A673 (cell line): ENCODE measurements at regions not wholly inside any gene's neighbourhood (a gene's known extent, or its start where the extent isn't known, plus 50 kb on each side); places are given as distances from the start of the nearest gene placed in this dataset.

Experiments
- BruUV-seq: library from RNA; stranded (reverse); fragments of 400-500 nt; replicated peaks from 2 replicates; lab custom pipeline; 2021; lab: Mats Ljungman, UMichigan
- CTCF ChIA-PET: fragments of 300-600 bp; sonication (Branson Sonifier 250); formaldehyde crosslinking; loops from one replicate; lab custom pipeline; 2022; ENCODE audit warnings: antibody characterized with exemption; lab: Charles Lee
- POLR2A ChIA-PET: fragments of 300-600 bp; sonication (Branson Sonifier 250); formaldehyde crosslinking; loops from one replicate; lab custom pipeline; 2022; ENCODE audit warnings: antibody characterized with exemption; ENCODE audit not compliant: low non-redundant PET; lab: Charles Lee
- DNase-seq: peaks from one replicate; pipeline ENCODE4 v3.0.0-alpha.2; 2015; ENCODE audit warnings: low spot score
- H3K27ac ChIP-seq: fragments of 200-600 bp; sonication (generic); 2 replicates; pipeline ENCODE4 v1.5.1; 2016; ENCODE audit warnings: mixed run types, low read depth, mild to moderate bottlenecking, mixed read lengths, antibody characterized with exemption, low read length; ENCODE audit not compliant: poor library complexity, severe bottlenecking
- H3K27me3 ChIP-seq: fragments of 200-600 bp; sonication (generic); replicated peaks from 2 replicates; pipeline ENCODE4 v1.6.1; 2017; ENCODE audit warnings: mixed run types, low read depth, mild to moderate bottlenecking, mixed read lengths, antibody characterized with exemption, low read length; ENCODE audit not compliant: insufficient read depth, poor library complexity
- H3K36me3 ChIP-seq: fragments of 200-600 bp; sonication (generic); 2 replicates; pipeline ENCODE4 v1.6.1; 2016; ENCODE audit warnings: mixed run types, mild to moderate bottlenecking, mixed read lengths, antibody characterized with exemption, low read length; ENCODE audit not compliant: insufficient read depth, poor library complexity, severe bottlenecking
- H3K4me1 ChIP-seq: fragments of 200-600 bp; sonication (generic); 2 replicates; pipeline ENCODE4 v1.6.1; 2017; ENCODE audit warnings: mixed run types, mild to moderate bottlenecking, mixed read lengths, antibody characterized with exemption, low read length; ENCODE audit not compliant: insufficient read depth, poor library complexity, severe bottlenecking
- H3K4me3 ChIP-seq: fragments of 200-600 bp; sonication (generic); 2 replicates; pipeline ENCODE4 v1.5.1; 2016; ENCODE audit warnings: low read depth, mixed run types, mild to moderate bottlenecking, mixed read lengths, low read length; ENCODE audit not compliant: poor library complexity, severe bottlenecking
- H3K9me3 ChIP-seq: fragments of 200-600 bp; sonication (generic); 2 replicates; pipeline ENCODE4 v1.6.1; 2016; ENCODE audit warnings: mixed run types, low read depth, mild to moderate bottlenecking, mixed read lengths, antibody characterized with exemption, low read length; ENCODE audit not compliant: poor library complexity, severe bottlenecking
- EZH2 ChIP-seq: fragments of 200-600 bp; sonication (generic); IDR thresholded peaks from 2 replicates; pipeline ENCODE4 v1.6.1; 2017; ENCODE audit warnings: borderline replicate concordance, low read depth, mild to moderate bottlenecking, mixed read lengths, antibody characterized with exemption, low read length; ENCODE audit not compliant: poor library complexity, severe bottlenecking
- intact Hi-C: fragments of 100-400 bp; cut with micrococcal nuclease; formaldehyde crosslinking; loops from one replicate; pipeline ENCODE4 v1.10.0; 2022; ENCODE audit not compliant: unreplicated experiment
- TF ChIP-seq, protein P1 (sequence below): fragments of 300-800, 200-600 bp; sonication (generic); conservative IDR thresholded peaks from 2 replicates; pipeline ENCODE4 v1.5.1; 2017; ENCODE audit warnings: low read depth, mild to moderate bottlenecking, antibody characterized with exemption, low read length, moderate library complexity, mixed read lengths

- H3K27ac ChIP-seq, result no peak overlapping the region
- H3K4me3 ChIP-seq, result no peak overlapping the region
- ChIA-PET CTCF (no interaction called here), POLR2A (no interaction called here)
- BruUV-seq, result no TSS peak
- peaks cover 51% of the 10 kb centered on the region for H3K27me3 ChIP-seq
- DNase-seq, result peak; percentile 4
- H3K9me3 ChIP-seq, result no peaks in the 10 kb centered on the region
- no peaks in the 10 kb centered on the region for H3K4me1 ChIP-seq
- TF ChIP-seq, protein P1, sequence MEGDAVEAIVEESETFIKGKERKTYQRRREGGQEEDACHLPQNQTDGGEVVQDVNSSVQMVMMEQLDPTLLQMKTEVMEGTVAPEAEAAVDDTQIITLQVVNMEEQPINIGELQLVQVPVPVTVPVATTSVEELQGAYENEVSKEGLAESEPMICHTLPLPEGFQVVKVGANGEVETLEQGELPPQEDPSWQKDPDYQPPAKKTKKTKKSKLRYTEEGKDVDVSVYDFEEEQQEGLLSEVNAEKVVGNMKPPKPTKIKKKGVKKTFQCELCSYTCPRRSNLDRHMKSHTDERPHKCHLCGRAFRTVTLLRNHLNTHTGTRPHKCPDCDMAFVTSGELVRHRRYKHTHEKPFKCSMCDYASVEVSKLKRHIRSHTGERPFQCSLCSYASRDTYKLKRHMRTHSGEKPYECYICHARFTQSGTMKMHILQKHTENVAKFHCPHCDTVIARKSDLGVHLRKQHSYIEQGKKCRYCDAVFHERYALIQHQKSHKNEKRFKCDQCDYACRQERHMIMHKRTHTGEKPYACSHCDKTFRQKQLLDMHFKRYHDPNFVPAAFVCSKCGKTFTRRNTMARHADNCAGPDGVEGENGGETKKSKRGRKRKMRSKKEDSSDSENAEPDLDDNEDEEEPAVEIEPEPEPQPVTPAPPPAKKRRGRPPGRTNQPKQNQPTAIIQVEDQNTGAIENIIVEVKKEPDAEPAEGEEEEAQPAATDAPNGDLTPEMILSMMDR, result no peak
- TF ChIP-seq EZH2, result no peak
- no peaks in the 10 kb centered on the region for H3K36me3 ChIP-seq
- intact Hi-C loops, result no loop called here
These were observed 276.3 kb upstream of the ARRDC4 start for GRCh38 chr15:97684249-97684648.

GRCh38 chr15:97686324-97686723 lies 274.2 kb upstream of the ARRDC4 start:
- no TSS peak for BruUV-seq
- ChIA-PET CTCF (no interaction called here), POLR2A (no interaction called here)
- H3K4me3 ChIP-seq, result no peak overlapping the region
- H3K27me3 ChIP-seq, result peaks cover 43% of the 10 kb centered on the region
- no peak overlapping the region for H3K27ac ChIP-seq
- TF ChIP-seq EZH2, result no peak
- TF ChIP-seq, protein P1, result no peak
- DNase-seq, result no peak
- intact Hi-C loops, result no loop called here
- no peaks in the 10 kb centered on the region for H3K36me3 ChIP-seq
- no peaks in the 10 kb centered on the region for H3K4me1 ChIP-seq
- H3K9me3 ChIP-seq, result no peaks in the 10 kb centered on the region

GRCh38 chr15:97687654-97688053 lies 272.8 kb upstream of the ARRDC4 start:
- no TSS peak for BruUV-seq
- Histone ChIP-seq H3K9me3 (no peaks in the 10 kb centered on the region), H3K4me3 (no peak overlapping the region), H3K4me1 (no peaks in the 10 kb centered on the region), H3K27me3 (peaks cover 37% of the 10 kb centered on the region), H3K36me3 (no peaks in the 10 kb centered on the region), H3K27ac (no peak overlapping the region)
- no peak for TF ChIP-seq EZH2
- TF ChIP-seq, protein P1, result no peak
- POLR2A ChIA-PET, result no interaction called here
- intact Hi-C loops, result no loop called here
- no peak for DNase-seq
- CTCF ChIA-PET, result no interaction called here
